Left lobe of liver (tissue), 2 donors: ENCODE measurements at regions not wholly inside any gene's neighbourhood (a gene's known extent, or its start where the extent isn't known, plus 50 kb on each side); places are given as distances from the start of the nearest gene placed in this dataset.

Source experiments
- ATAC-seq: fragments of 200-7000 bp; cut with Tn5 transposase; one replicate; pipeline ENCODE4 v1.9.1; 2020; ENCODE audit warnings: mild to moderate bottlenecking, moderate library complexity
- DNase-seq: peaks from one replicate; pipeline ENCODE4 v3.0.0-alpha.2; 2020; ENCODE audit warnings: low spot score
- donor health status: DM: no; HTN: no; CAD: no; lungs with moderate emphysema.
- donor health status: DM: no; HTN: yes; CAD: no.

DNA sequence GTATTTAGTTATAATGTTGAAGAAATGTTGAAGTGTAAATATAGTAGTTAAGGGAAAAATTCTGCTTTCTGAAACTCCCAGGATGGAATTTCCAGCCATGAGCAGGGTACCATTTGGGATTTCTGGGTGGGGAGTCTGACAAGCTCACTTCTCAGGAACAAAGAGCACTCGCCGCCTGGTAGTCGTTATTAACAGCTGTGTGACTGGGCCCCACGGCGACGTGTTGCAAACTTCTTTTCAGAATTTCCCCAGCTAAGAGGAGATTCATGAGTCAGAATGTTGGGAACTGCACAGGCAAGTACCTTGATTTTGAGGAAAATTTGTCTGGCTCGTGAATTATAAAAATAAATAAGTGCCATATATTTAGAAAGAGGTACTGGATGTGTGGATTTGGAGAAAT is 103.7 kb downstream of the LACC1 start:
- ATAC-seq (no peak), DNase-seq (no peak)

DNA sequence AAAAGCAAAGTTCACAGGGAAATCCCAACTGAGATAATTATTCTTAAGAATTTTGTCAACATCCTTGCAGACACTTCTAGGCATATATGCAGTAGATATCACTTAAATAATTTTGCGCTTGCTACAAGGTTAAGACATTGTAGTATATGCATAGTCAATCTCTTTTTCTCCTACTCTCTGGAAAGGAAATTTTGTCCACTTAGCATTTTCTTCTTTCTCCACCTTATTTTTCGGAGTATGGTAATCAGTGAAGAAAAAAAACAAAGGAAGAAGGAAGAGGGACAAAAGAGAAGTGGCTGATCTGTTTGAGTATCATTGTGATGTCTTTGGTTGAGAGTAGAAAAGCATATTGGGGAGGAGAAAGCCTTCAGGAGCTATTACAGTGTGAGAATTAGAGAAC is 104.6 kb downstream of the LACC1 start:
- no peak for ATAC-seq
- DNase-seq: no peak

DNA sequence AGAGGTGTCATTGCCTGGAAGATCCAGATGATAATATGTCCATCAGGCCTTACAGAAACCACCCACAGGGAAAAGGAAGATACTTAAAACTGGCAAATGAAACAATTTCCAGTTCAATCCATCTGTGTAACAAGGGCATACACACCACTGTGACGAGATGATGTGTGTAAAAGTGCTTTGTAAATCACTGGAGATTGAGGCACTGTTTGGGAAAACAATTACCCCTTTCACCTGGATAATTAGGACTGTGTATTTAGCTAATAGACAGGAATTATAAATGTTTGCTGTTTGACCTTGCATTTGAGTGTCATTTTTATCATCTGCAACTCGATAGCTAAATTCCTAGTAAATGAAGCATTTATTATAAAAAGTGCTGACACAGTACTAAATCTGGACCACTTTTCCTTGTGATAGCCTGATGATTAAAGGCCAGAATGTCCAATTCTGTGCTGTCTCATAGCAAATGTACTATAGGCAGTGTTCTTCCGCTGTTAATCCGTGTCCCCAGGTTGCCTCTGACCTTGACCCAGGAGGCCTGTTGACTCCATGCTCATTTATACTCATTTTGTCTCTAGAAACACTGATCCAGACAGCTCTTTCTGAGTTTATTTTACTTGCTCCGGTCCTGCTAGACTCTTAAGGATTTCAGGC is 105.8 kb downstream of the LACC1 start:
- no peak for ATAC-seq
- no peak for DNase-seq

DNA sequence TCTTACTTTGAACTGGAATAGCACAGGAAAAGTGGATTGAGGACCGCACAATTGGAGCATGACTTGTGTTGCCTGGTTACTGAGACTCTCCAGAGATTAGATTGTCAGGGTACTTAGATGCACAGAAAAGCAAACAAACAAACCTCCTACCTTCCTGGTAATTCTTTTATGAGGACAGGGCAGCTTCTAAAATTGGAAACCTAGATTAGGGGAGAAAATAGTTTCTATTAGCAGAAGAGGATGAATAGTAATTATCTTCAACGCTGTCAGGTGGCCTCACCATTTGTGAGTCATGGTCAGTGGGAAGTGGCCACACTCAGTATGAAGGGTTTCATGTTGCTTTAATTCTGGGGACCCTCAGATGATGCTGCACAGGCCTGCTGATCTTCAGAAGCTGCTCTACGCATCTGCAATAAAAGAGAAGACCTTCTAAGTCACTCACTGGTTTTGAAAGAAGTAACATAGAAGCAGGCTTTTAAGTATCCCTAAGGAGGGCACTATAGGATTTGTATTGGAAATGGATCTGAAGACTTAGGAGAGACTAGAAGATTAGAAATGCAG is 106.8 kb downstream of the LACC1 start:
- ATAC-seq (no peak), DNase-seq (no peak)

DNA sequence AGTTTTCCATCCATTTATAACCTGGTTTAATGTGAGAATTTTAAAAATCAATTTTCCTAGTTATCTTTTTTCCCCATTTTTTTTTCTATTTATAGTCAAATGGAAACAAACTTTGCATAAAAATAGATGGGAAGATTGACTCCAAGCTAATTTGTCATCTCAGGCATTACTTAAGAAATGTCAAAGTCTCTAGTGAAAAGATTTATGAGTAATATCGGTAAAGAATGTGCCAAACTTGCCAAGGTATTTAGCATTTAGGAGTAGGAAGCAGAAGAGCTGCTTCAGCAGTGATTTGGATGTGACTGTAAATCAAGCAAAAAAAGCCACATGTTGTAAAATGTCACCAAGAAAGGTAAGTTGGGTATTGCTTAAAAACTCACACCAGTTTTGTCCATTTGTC is 108.6 kb downstream of the LACC1 start:
- no peak for DNase-seq
- ATAC-seq: no peak

DNA sequence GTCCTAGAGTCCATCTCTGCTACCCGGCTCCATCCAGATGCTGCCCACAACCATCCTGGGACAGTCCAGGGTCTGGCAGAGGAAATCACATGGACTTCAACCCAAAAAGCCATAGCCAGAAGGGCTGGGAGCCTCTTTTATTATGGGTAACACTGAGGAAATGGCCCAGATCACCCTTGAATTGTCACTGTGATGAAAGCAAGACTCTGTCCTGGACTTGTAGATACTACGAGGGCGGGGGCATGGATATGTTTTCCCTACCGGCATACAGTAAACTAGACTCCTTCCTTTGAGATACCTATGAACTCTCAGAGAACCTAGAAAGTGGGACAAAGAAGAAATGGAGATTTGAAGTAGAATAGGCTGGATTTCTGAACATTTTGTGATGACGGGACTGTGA is 110.3 kb downstream of the LACC1 start:
- ATAC-seq (no peak), DNase-seq (no peak)

DNA sequence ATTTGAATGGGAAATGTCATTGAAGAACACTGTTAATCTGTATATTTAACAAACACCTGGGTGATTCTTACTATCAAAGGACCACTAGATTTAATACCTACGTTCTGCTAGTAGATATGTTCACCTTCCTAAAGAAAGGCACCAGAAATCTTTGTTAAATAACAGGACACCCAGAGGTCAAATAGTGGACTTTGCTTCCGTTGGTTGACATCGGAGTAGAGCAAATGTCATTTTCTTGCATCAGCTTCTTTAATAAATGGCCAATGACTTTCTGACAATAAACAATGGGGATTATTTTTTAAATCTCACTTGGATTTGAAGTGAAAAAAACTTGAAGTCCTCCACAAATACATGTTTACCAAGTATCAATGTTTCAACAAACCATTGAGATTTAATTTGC is 111.1 kb downstream of the LACC1 start:
- peak; percentile 74 for ATAC-seq
- DNase-seq: no peak

DNA sequence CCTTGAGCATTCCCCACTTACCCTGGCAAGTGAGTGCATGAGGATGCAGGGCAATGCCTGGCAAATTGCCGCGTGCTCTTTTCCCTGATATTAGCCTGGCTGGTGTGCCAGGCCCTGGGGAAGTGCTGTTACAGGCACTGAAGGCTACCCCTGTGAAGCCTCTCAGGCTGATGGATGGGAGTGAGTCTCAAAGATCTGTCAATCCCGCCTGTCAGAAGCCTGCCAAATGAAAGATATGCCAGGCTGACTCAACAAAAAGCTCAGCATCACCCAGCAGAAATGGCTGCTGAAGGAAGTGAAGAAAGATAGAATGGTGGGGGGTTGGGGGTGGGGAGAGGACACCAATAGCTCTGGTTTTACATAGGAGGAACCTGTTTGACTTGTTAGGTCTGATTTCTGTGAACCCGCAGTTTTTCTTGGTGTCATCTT is 112.1 kb downstream of the LACC1 start:
- DNase-seq (no peak), ATAC-seq (no peak)

DNA sequence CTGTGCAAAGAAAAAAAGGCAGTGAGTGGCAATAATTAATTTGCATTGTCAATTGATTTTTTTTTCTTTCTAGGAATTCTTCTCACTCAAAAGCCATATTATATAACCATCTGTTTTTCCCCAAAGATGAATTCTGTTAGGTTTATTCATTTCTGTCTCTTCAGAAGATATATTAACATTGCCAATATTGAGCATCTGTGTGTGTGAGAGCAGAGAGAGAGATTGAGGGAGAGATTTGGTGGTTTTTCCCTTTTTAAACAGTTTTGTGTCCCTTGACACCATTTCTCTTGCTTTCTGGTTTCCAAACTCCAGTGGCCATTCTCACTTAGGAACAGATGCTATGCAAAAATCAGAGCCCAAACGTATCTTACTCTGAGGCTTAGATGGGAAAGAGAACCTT is 112.5 kb downstream of the LACC1 start:
- ATAC-seq: no peak

DNA sequence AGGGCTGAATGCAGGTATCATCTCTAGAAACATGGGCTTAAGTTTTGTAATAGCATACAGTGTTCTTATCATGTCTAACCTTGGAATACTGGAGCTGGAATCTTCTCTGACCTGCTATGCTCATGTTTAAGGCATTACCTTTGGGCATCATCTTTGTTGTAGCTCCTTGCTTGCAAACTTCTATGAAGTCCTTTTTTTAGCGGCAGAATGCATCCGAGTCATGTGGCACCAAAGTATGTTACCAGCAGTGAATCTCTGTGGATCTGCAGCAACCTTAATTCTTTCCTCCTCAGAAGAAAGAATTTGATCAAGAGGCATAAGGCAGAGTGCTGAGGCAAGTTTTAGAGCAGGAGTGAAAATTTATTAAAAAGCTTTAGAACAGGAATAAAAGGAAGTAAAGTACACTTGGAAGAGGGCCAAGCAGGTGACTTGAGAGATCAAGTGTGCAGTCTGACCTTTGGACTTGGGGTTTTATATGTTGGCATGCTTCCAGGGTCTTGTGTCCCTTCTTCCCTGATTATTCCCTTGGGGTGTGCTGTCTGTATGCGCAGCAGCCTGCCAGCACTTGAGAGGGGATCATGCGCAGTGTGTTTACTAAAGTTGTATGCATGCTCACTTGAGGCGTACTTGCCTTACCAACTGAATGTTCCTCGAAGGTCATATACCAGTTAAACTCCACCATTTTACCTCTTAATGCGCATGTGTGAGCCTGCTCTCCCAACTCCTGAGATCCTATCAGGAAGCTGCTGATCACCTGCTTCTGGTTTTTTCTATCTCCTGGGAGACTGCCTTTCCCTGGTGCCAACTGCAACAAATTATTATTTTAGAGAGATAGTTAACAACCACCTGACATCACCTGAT is 115.5 kb downstream of the LACC1 start:
- ATAC-seq: no peak
- DNase-seq: no peak

More for the DNA sequence above, 112.5 kb downstream of the LACC1 start:
- DNase-seq: no peak

DNA sequence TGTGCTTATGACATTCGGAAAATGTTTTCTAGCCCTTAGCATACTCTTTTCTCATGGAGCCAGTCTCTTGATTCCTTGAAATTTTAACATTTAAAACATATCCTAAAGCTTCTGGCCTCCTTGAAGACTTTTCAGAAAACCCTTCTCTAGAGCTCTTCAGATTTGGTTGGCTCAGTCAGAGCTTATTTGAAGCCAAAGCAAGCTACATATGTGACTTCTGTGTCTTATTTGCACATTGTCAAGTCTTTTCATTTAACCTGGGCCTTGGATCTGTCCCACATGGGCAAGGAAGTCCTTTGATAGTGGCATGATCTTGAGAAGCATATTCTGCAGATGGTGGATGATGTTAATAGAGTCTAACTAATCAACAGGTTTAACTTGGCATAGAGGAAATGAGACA is 116.5 kb downstream of the LACC1 start:
- ATAC-seq (no peak), DNase-seq (no peak)

DNA sequence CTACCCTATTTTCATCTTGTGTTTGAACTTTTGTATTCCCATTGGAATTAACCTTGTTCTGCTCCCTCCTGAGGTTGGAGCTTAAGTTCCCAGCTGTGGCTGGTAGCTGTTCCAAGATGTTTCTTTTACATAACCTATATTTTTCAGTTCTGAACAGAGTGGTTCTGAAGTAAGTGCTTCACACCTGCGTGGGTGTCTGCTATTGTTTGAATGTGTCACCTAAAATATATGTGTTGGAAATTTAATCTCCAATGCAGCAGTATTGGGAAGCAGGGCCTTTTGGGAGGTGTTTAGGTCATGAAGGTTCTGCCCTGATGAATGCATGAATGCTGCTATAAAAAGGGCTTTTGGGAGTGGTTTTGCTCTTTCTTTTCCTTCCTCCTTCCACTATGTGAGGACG is 123.8 kb downstream of the LACC1 start:
- no peak for DNase-seq
- no peak for ATAC-seq

DNA sequence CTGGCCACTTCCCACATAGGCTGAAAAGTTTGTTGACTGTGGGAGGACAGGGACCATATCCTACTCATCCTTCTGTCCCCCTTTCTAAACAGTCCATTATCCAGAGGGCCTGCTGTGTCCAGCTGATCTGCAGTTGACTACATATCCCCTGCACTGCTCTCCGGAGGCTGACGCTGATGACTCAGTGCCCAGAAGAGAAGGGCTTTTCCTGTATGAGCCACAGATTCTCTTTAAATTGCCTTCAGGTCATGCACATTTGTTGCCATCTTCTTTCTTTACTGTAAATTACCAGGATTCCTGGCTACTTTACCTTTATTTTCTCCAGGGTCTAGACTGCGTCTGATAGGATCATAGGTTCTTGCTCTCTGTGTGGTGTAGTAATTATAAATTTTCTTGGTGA is 125.2 kb downstream of the LACC1 start:
- ATAC-seq: no peak
- DNase-seq: no peak

DNA sequence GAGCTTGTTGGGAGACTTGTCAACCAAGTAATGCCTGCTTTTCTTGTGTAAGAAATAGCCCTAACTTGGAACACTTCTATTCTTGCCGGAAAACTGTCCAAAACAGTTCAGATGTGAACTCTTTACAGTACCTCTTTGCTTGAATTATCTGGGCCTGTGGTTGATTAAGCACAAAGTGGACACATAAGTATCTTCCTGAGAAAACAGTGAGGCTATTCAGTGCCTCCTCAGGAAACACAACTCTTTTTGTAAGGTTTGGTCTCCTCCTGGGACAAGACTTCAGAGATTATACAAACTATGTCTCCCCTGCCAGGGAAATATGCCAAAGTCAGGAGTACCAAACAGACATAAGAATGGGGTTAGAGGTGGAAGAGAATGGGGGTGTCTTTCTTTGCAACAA is 127.7 kb downstream of the LACC1 start:
- DNase-seq (no peak), ATAC-seq (no peak)

DNA sequence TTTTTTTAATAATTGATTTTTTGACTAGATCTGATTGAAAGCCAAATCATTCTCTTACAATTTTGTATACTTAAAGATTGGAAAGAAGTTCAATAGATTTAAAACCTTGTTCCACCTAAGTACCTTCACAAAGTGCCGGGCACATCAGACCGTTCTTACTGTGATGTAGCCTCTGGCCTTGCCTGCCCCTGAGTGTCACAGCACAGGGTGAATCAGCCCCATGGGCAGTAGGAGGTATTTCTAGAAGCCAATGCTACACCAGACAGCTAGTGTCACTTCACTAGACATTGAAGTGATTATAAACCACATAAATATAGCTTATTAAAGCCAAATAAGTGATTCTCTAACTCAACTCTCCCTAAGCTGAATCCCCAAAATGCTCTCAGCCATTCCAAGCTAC is 131.3 kb downstream of the LACC1 start:
- DNase-seq (no peak), ATAC-seq (no peak)

DNA sequence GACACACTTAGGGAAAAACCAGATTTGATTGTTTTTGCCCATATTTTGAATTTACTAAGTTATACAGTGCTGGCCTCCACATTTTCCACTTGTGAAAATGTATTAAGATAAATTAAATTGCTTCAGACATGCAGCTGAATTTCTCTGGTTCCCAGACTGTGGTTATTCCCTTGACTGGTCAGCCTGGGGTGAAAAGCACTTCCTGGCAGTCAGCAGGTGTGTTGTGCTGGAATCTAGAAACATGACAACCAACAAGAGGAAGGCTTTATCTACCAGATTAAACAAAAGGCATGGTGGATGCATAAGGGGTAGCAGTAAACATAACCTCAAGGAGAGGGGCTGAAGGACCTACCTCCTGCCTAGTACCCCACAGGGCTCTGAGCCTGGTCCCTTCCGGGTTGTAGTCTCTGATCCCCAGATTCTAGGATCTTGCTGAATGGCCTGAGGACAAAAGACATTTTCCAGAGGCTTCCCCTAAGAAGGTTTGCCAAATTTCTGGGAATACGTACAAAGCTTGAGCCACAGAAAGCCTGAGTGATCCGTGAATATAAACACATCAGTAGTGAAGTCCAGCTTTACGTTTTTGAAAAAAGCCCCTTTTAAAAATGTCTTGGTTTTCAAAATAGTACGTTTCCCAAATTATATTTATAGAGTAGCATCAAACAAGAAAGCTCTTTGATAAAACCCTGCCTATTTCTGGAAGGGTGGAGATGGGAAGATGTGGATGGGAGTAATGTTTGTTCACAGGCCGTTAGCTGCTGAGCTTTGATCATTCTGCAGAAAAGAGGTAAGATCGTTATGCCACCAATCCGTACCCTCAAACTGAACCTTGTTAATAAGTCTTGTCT is 133.4 kb downstream of the LACC1 start:
- no peak for DNase-seq
- ATAC-seq: no peak

DNA sequence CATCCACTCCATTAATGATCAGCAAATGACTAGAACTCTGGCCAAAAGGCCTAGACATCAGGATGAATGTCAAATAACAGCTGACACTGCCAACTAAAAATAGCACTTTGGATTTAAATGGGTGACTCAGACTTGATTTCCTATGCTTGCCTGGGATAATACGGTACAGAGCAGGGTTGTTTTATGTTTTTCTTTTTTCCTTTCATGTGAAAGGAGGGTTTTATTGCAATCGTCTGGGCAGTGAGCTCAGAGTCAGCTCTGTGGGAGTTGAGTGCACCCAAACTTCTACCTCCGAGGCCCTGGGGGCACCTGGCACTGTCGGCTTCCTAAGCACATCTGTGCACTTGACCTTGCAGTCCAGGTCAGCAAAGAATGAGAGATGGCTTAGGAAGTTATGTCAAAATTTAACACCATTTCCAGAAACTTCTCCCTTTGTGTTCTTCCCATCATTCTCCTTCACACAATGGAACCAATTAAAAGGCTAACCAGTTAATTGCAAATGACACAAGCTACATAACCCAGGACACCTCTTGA is 134.1 kb downstream of the LACC1 start:
- DNase-seq: no peak
- no peak for ATAC-seq

DNA sequence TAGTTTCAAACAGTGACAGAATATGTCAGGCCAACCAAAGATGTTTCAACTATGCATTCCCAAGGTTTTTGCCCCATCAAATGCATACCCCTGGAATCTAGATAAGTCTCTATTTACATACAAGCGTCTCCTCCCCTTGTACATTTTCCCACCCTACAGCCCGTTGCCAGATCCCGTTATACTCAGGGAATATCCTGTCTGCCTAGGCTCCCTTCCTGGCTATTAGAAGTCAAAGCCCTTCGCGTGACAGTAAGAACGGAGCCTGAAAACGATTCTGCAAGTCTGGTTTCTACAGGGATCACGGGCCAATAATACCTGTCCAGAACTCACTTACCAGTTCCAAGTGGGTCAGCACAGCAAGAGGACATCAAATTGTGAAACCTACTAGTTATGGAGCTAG is 134.8 kb downstream of the LACC1 start:
- DNase-seq (no peak), ATAC-seq (no peak)

DNA sequence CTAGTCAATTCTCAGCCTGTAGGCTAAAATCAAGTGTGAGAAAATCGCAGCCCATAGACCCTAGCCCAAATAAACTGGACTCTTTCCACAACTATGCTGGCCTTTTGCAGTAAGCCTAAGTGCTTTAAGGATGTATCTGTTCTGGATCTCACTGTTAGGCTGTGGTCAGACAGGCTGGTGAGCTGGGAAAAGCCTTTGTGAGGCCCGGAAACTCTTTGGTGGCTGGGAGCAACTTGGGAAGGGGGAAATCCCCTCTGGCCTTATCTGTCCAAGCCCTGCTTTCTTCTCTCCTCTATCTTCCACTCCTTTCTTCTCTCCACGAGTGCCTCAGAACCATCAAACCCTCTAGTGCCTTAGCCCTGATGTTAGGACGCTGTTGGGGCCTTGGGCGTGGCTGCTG is 135.4 kb downstream of the LACC1 start:
- no peak for ATAC-seq
- no peak for DNase-seq

DNA sequence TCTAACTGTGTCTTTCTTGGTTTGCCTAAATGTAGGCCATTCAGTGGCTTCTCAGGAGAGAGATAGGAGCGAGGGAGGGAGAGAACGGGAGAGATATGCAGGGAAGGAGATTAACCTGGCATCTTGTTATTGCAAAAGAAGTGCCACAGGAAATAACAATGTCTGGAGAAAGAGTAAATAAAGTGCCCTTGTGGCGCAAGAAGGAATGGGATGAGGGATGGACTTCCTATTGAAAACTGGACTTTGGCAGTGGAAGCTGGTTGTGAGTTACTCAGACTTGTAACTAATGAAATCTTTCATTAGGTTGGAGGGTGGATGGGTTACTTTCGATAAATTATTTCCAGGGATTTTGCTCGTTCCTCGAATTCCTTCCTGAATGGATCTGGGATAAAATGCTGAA is 136.1 kb downstream of the LACC1 start:
- ATAC-seq (no peak), DNase-seq (no peak)

DNA sequence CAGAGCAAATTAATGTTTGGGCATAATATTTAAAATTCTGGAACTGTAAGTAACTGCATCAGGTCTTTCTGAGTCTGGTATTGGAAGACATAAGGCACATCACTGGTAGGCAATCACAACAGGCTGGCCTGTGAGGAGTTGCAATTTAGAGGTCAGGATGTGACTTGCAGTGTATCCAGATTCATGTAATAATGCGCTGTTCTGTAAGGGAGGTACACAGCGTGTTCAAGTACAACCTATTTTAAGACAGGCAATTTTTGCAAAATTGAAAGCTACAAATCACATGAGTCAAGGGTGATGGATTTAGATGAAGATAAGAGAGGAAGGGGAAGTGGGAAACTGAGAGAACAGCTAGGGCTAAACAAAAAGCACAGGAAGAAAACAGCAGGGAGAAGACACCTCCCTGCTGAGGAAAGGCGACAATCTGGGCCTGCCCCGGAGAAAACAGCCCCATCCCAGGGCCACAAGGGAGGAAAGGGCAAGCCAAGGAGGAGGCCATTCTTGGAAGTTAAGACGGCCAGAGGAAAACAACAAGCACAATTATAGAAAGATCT is 138.1 kb downstream of the LACC1 start:
- DNase-seq: no peak
- ATAC-seq: no peak
